ENCODE measurements at regions not wholly inside any gene's neighbourhood (a gene's known extent, or its start where the extent isn't known, plus 50 kb on each side); places are given as distances from the start of the nearest gene placed in this dataset.

DNA sequence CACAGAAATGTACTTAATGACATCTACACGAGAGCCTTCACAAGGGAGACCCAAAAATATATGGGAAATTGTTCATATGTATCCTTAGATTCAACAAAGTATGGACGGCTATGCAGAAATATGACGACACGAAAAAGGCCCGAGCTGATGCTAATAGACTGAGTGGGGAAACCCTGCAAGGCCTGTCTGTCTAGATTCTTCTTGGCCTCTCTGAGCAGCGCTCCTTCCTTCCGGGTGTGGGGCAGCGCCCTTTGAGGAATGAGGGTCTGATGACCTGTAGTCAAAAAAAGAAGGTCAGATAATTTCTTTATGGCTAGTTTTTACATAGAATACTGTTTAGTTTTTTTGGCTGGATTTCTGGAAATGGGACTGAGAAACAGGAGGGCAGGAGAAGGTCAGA is 192.8 kb upstream of the AKR1E2 start:
- no peak overlapping the region for H3K4me3 Mint-ChIP-seq
- H3K27ac Mint-ChIP-seq, result no peak overlapping the region
- H3K36me3 Mint-ChIP-seq (ENCODE audit: low read depth), result no peaks in the 10 kb centered on the region
- H3K4me1 Mint-ChIP-seq (ENCODE audit: low read depth), result peaks cover 2% of the 10 kb centered on the region
- H3K9me3 Mint-ChIP-seq, result peaks cover 3% of the 10 kb centered on the region
- POLR2A ChIA-PET, result no interaction called here
- intact Hi-C loops (cut with micrococcal nuclease), result no loop called here
- TF ChIP-seq, protein P1, sequence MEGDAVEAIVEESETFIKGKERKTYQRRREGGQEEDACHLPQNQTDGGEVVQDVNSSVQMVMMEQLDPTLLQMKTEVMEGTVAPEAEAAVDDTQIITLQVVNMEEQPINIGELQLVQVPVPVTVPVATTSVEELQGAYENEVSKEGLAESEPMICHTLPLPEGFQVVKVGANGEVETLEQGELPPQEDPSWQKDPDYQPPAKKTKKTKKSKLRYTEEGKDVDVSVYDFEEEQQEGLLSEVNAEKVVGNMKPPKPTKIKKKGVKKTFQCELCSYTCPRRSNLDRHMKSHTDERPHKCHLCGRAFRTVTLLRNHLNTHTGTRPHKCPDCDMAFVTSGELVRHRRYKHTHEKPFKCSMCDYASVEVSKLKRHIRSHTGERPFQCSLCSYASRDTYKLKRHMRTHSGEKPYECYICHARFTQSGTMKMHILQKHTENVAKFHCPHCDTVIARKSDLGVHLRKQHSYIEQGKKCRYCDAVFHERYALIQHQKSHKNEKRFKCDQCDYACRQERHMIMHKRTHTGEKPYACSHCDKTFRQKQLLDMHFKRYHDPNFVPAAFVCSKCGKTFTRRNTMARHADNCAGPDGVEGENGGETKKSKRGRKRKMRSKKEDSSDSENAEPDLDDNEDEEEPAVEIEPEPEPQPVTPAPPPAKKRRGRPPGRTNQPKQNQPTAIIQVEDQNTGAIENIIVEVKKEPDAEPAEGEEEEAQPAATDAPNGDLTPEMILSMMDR (IDR thresholded peaks at IDR 0.05), result no peak
- peaks cover 3% of the 10 kb centered on the region for H3K27me3 Mint-ChIP-seq
- ATAC-seq (no peak), DNase-seq (no peak)
- CTCF ChIA-PET, result no interaction called here

DNA sequence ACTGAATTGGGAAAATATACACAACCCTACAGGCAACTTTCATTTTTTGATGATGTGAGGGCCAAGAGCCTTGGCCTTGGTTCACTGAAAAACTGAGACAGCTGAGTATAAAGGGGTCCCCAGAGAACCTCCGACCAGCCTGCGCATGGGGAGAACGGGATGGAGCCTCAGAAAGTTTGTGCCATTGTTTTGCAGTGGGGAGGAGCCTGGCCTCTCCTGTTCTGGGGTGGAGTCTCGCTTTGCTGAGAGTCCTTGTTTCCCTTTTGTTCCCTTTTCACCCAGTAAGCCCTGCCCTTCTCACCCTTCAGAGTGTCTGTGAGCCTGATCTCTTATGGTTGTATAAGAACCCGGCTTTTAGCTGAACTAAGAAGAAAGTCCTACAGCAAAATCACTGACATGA is 193.2 kb upstream of the AKR1E2 start:
- CTCF ChIA-PET, result no interaction called here
- H3K4me3 Mint-ChIP-seq, result no peak overlapping the region
- ATAC-seq, result no peak
- H3K27me3 Mint-ChIP-seq, result peaks cover 3% of the 10 kb centered on the region
- H3K36me3 Mint-ChIP-seq (ENCODE audit: low read depth), result no peaks in the 10 kb centered on the region
- peaks cover 4% of the 10 kb centered on the region for H3K9me3 Mint-ChIP-seq
- POLR2A ChIA-PET, result no interaction called here
- TF ChIP-seq, protein P1 (IDR thresholded peaks at IDR 0.05), result no peak
- no peak overlapping the region for H3K27ac Mint-ChIP-seq
- no peak for DNase-seq
- intact Hi-C loops (cut with micrococcal nuclease), result no loop called here
- peaks cover 2% of the 10 kb centered on the region for H3K4me1 Mint-ChIP-seq (ENCODE audit: low read depth)

DNA sequence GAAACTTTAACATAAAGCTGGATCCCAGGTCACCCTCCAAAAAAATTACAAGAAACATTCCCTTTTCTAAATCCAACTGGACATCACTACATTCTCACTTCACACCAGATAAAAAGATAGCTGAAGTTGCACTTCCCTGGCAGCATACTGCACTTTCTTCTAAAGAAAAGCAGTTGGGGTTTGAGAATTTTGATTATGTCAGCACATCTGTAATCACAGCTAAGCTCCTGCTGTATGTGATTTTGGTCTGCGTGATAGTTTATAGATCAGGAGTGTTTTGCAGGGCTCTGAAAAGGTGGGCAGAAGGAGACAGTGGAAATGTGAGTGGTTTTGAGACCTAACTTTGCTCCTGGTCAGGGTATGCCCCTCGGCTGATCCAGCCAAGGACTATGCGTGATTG is 199.1 kb upstream of the AKR1E2 start:
- Mint-ChIP-seq H3K27ac (no peak overlapping the region), H3K27me3 (peaks cover 6% of the 10 kb centered on the region), H3K36me3 (ENCODE audit: low read depth) (peaks cover 3% of the 10 kb centered on the region), H3K4me3 (no peak overlapping the region), H3K9me3 (peaks cover 13% of the 10 kb centered on the region), H3K4me1 (ENCODE audit: low read depth) (no peaks in the 10 kb centered on the region)
- DNase-seq (no peak), ATAC-seq (no peak)
- ChIA-PET POLR2A (no interaction called here), CTCF (no interaction called here)
- TF ChIP-seq, protein P1 (IDR thresholded peaks at IDR 0.05), result no peak
- intact Hi-C loops (cut with micrococcal nuclease), result no loop called here

DNA sequence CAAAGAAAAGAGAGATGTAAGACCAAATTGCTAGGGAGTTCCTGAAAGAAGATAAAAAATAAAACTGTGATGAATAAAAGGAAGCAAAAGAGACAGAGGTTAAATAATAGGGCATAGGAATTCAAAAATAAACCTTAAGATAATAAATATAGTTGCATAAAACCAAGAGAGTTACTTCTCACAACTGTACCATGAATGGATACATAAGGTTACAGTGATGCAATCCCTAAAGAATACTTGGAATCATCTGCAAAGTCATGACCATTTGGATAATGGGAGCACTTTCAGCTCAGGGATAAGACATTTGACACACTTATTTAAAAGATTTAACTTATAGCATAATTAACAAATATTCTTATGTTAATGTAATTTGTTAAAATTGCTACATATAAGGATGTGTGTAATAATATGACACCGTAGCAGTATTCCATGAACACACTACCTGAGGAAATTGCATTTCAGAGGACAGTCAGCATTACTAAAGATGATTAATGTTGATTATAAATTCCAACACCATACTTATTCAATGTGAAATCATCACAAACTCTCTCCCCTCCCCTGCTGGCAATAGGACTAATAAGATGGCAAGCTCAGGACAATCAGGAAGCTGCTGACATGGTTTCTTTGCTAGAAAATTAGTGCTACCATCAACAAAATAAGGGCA is 202.1 kb upstream of the AKR1E2 start:
- CTCF ChIA-PET, result no interaction called here
- POLR2A ChIA-PET, result no interaction called here
- Mint-ChIP-seq H3K27me3 (peaks cover 3% of the 10 kb centered on the region), H3K9me3 (peaks cover 13% of the 10 kb centered on the region), H3K4me3 (no peak overlapping the region), H3K4me1 (ENCODE audit: low read depth) (no peaks in the 10 kb centered on the region), H3K36me3 (ENCODE audit: low read depth) (peaks cover 3% of the 10 kb centered on the region), H3K27ac (no peak overlapping the region)
- DNase-seq, result no peak
- TF ChIP-seq, protein P1 (IDR thresholded peaks at IDR 0.05), result no peak
- intact Hi-C loops (cut with micrococcal nuclease), result no loop called here
- ATAC-seq, result no peak

DNA sequence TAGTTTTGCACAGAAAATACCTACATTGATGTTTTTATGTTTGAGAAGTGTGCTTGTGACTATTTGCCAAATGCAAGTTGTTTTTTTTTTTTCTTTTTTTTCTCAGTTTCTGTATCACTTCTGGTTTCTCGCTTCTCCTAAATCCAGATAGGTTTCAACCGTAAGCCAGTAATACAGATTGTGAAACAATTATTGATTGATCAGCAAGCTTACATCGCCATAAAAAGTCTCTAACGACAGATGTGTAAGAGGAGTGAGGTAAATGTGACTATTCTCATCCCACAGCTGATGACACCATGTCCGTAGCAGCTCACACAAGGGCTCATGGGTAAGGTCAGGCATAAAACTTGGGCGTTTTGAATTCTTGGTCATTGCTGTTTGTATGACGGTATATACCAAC is 202.8 kb upstream of the AKR1E2 start:
- TF ChIP-seq, protein P1 (IDR thresholded peaks at IDR 0.05), result no peak
- H3K9me3 Mint-ChIP-seq, result peaks cover 11% of the 10 kb centered on the region
- intact Hi-C loops (cut with micrococcal nuclease), result no loop called here
- no peaks in the 10 kb centered on the region for H3K4me1 Mint-ChIP-seq (ENCODE audit: low read depth)
- POLR2A ChIA-PET, result no interaction called here
- peaks cover 4% of the 10 kb centered on the region for H3K27me3 Mint-ChIP-seq
- DNase-seq, result no peak
- no peak for ATAC-seq
- CTCF ChIA-PET, result no interaction called here
- no peak overlapping the region for H3K4me3 Mint-ChIP-seq
- no peak overlapping the region for H3K27ac Mint-ChIP-seq
- H3K36me3 Mint-ChIP-seq (ENCODE audit: low read depth), result peaks cover 3% of the 10 kb centered on the region
